ENCODE measurements at regions not wholly inside any gene's neighbourhood (a gene's known extent, or its start where the extent isn't known, plus 50 kb on each side); places are given as distances from the start of the nearest gene placed in this dataset.

GRCh38 chr22:22060200-22061084 lies 77.9 kb upstream of the TOP3B start:
- H3K27me3 ChIP-seq (ENCODE audit: control insufficient read depth in 4 of 4, insufficient read depth in 4 of 4, low read length in 3 of 4), result no peaks in the 10 kb centered on the region
- no peak for TF ChIP-seq HNF4G (IDR thresholded peaks at IDR 0.05)
- no peak for TF ChIP-seq REST (IDR thresholded peaks at IDR 0.05)
- no peak for TF ChIP-seq RXRA (IDR thresholded peaks at IDR 0.05)
- no peak for TF ChIP-seq FOXA2 (IDR thresholded peaks at IDR 0.05)
- TF ChIP-seq HNF4A (conservative IDR thresholded peaks at IDR 0.05), result no peak
- peak; percentile 66 for TF ChIP-seq CTCF (IDR thresholded peaks at IDR 0.05; ENCODE audit: low read depth, low read length, missing input control)
- no peak for TF ChIP-seq GABPA (IDR thresholded peaks at IDR 0.05 in 1 of 2, conservative IDR thresholded peaks at IDR 0.05 in 1 of 2)
- no peak for TF ChIP-seq TAF1 (conservative IDR thresholded peaks at IDR 0.05)
- no peak for TF ChIP-seq SP1 (IDR thresholded peaks at IDR 0.05)
- no peak for TF ChIP-seq MAX (IDR thresholded peaks at IDR 0.05)
- TF ChIP-seq NR2F2 (IDR thresholded peaks at IDR 0.05), result no peak
- TF ChIP-seq RAD21 (IDR thresholded peaks at IDR 0.05), result peak; percentile 78 to 87
- no peak for TF ChIP-seq ZBTB33 (IDR thresholded peaks at IDR 0.05)
- no peak for TF ChIP-seq YY1 (IDR thresholded peaks at IDR 0.05)
- TF ChIP-seq FOXA1 (IDR thresholded peaks at IDR 0.05), result no peak
- H3K4me3 ChIP-seq (ENCODE audit: low read depth in 1 of 3, low read length in 3 of 3), result no peak overlapping the region
- DNase-seq (ENCODE audit: low spot score), result peak; percentile 73
- 57% methylated on average over 11 of the region's 11 CpGs for WGBS
- H3K27ac ChIP-seq (ENCODE audit: low read depth in 1 of 2, low read length in 2 of 2), result peak overlapping the region; percentile 16 to 51
- H3K9me3 ChIP-seq (ENCODE audit: control insufficient read depth in 4 of 4, low read length in 3 of 4), result no peaks in the 10 kb centered on the region
- H3K9ac ChIP-seq (ENCODE audit: low read depth in 1 of 2, low read length in 2 of 2), result no peak overlapping the region
- peaks cover 4 to 14% (median 13%) of the 10 kb centered on the region in 4 donors for H3K4me1 ChIP-seq (ENCODE audit: control insufficient read depth in 4 of 4, insufficient read depth in 4 of 4, low read length in 3 of 4)
- H3K36me3 ChIP-seq (ENCODE audit: control insufficient read depth in 4 of 4, insufficient read depth in 3 of 4, low read depth in 1 of 4, low read length in 3 of 4), result no peaks in the 10 kb centered on the region
